C4-2B (cell line): ENCODE measurements at regions not wholly inside any gene's neighbourhood (a gene's known extent, or its start where the extent isn't known, plus 50 kb on each side); places are given as distances from the start of the nearest gene placed in this dataset.

ENCODE experiments used
- H3K27ac ChIP-seq: fragments of 450-650 bp; 2 replicates; pipeline ENCODE4 v1.5.1; 2017
- CTCF ChIP-seq: fragments of 450-650 bp; conservative IDR thresholded peaks from 2 replicates; pipeline ENCODE4 v1.5.1; 2017; ENCODE audit warnings: mild to moderate bottlenecking
- ZFX ChIP-seq: fragments of 450-650 bp; IDR thresholded peaks from 2 replicates; pipeline ENCODE4 v1.6.1; 2017

GRCh38 chr7:16068183-16068582 lies 353.2 kb downstream of the CRPPA start:
- TF ChIP-seq CTCF (no peak), ZFX (no peak)
- no peak overlapping the region for H3K27ac ChIP-seq

GRCh38 chr7:16067711-16068110 lies 353.6 kb downstream of the CRPPA start:
- H3K27ac ChIP-seq: no peak overlapping the region
- no peak for TF ChIP-seq CTCF
- TF ChIP-seq ZFX: no peak

- H3K27ac ChIP-seq: no peak overlapping the region
- TF ChIP-seq ZFX: no peak
Observed at GRCh38 chr7:16066805-16067459, 354.4 kb downstream of the CRPPA start.

- TF ChIP-seq CTCF: no peak
- no peak for TF ChIP-seq ZFX
- no peak overlapping the region for H3K27ac ChIP-seq
Observed at GRCh38 chr7:16065939-16066338, 355.4 kb downstream of the CRPPA start.

GRCh38 chr7:16063716-16064675 lies 357.3 kb downstream of the CRPPA start:
- no peak overlapping the region for H3K27ac ChIP-seq
- TF ChIP-seq CTCF: no peak
- no peak for TF ChIP-seq ZFX

- H3K27ac ChIP-seq: no peak overlapping the region
- no peak for TF ChIP-seq CTCF
- no peak for TF ChIP-seq ZFX
Observed at GRCh38 chr7:16063221-16063620, 358.1 kb downstream of the CRPPA start.

GRCh38 chr7:16062269-16062668 lies 359.1 kb downstream of the CRPPA start:
- no peak overlapping the region for H3K27ac ChIP-seq
- TF ChIP-seq ZFX (no peak), CTCF (no peak)
